ENCODE measurements at regions not wholly inside any gene's neighbourhood (a gene's known extent, or its start where the extent isn't known, plus 50 kb on each side); places are given as distances from the start of the nearest gene placed in this dataset.

GRCh38 chr5:158406884-158407823 lies 548.2 kb upstream of the CLINT1 start:
- DNase-seq (ENCODE audit: low read depth, low spot score) = no peak

- DNase-seq (ENCODE audit: low read depth, low spot score) = no peak
Observed at GRCh38 chr5:158398360-158399201, 539.6 kb upstream of the CLINT1 start.

- no peak for DNase-seq (ENCODE audit: low read depth, low spot score)
Observed at GRCh38 chr5:158397278-158397677, 538.3 kb upstream of the CLINT1 start.

- no peak for DNase-seq (ENCODE audit: low read depth, low spot score)
Observed at GRCh38 chr5:158394102-158394501, 535.2 kb upstream of the CLINT1 start.

- no peak for DNase-seq (ENCODE audit: low read depth, low spot score)
Observed at GRCh38 chr5:158393457-158393856, 534.5 kb upstream of the CLINT1 start.

GRCh38 chr5:158392753-158393152 lies 533.8 kb upstream of the CLINT1 start:
- DNase-seq (ENCODE audit: low read depth, low spot score) = no peak

GRCh38 chr5:158390577-158390976 lies 531.6 kb upstream of the CLINT1 start:
- DNase-seq (ENCODE audit: low read depth, low spot score) = no peak

- DNase-seq (ENCODE audit: low read depth, low spot score) = no peak
Observed at GRCh38 chr5:158389786-158390185, 530.8 kb upstream of the CLINT1 start.

GRCh38 chr5:158388021-158388420 lies 529.1 kb upstream of the CLINT1 start:
- no peak for DNase-seq (ENCODE audit: low read depth, low spot score)

GRCh38 chr5:158387499-158387898 lies 528.6 kb upstream of the CLINT1 start:
- DNase-seq (ENCODE audit: low read depth, low spot score) = no peak

- no peak for DNase-seq (ENCODE audit: low read depth, low spot score)
Observed at GRCh38 chr5:158385982-158386381, 527.0 kb upstream of the CLINT1 start.

GRCh38 chr5:158384535-158385481 lies 525.9 kb upstream of the CLINT1 start:
- no peak for DNase-seq (ENCODE audit: low read depth, low spot score)

- no peak for DNase-seq (ENCODE audit: low read depth, low spot score)
Observed at GRCh38 chr5:158383486-158383885, 524.5 kb upstream of the CLINT1 start.

GRCh38 chr5:158382473-158382872 lies 523.5 kb upstream of the CLINT1 start:
- no peak for DNase-seq (ENCODE audit: low read depth, low spot score)

- no peak for DNase-seq (ENCODE audit: low read depth, low spot score)
Observed at GRCh38 chr5:158381614-158382160, 522.7 kb upstream of the CLINT1 start.

- DNase-seq (ENCODE audit: low read depth, low spot score) = no peak
Observed at GRCh38 chr5:158380661-158381060, 521.7 kb upstream of the CLINT1 start.

- no peak for DNase-seq (ENCODE audit: low read depth, low spot score)
Observed at GRCh38 chr5:158378931-158379330, 520.0 kb upstream of the CLINT1 start.

- DNase-seq (ENCODE audit: low read depth, low spot score) = no peak
Observed at GRCh38 chr5:158376679-158377078, 517.7 kb upstream of the CLINT1 start.

GRCh38 chr5:158375531-158375930 lies 516.6 kb upstream of the CLINT1 start:
- DNase-seq (ENCODE audit: low read depth, low spot score) = no peak

GRCh38 chr5:158373608-158374395 lies 514.9 kb upstream of the CLINT1 start:
- DNase-seq (ENCODE audit: low read depth, low spot score) = no peak

Measured in activated CD4-positive, CD25-positive, alpha-beta regulatory T cell treated with anti-CD3 and anti-CD28 coated beads, Interleukin-2, amount 50 U/mL, for 16 hours (primary cell).